K562 (cell line): ENCODE measurements at regions not wholly inside any gene's neighbourhood (a gene's known extent, or its start where the extent isn't known, plus 50 kb on each side); places are given as distances from the start of the nearest gene placed in this dataset.

ENCODE experiments used
- ATAC-seq: fragments of 200-7000 bp; cut with Tn5 transposase; 3 replicates; pipeline ENCODE4 v1.9.1; 2020; ENCODE audit warnings: moderate library complexity
- BruUV-seq: library from RNA; stranded (reverse); fragments of 400-500 nt; replicated peaks from 2 replicates; lab custom pipeline; 2021; lab: Mats Ljungman, UMichigan
- CTCF ChIA-PET: fragments of 300-600 bp; formaldehyde crosslinking; extraction: SDS; loops from one replicate; lab custom pipeline; 2021; ENCODE audit warnings: low intra/inter-chr PET ratio; lab: Yijun Ruan, JAX
- POLR2A ChIA-PET: fragments of 300-600, 350-650 bp; sonication (Branson Sonifier 250); formaldehyde crosslinking; extraction: SDS; loops from one replicate; lab custom pipeline; 2021; ENCODE audit warnings: antibody characterized with exemption, inconsistent platforms; lab: Yijun Ruan, JAX
- DNase-seq, 4 experiments: peaks; one replicate each; pipeline versions ENCODE4 v3.0.0 to v3.0.0-alpha.2; 2011 to 2018; ENCODE audit warnings: low spot score in 3 of 4, mixed read lengths in 3 of 4; ENCODE audit errors: extremely low read depth in 1 of 4
- FAIRE-seq: peaks from 2 replicates; lab custom pipeline; 2011; peaks lifted over from hg19 to GRCh38; lab: Jason Lieb, UNC
- H2AFZ ChIP-seq: 2 replicates; pipeline ENCODE4 v1.6.0; 2011; ENCODE audit warnings: low read depth, low read length, control low read depth, inconsistent platforms
- H3K27ac ChIP-seq: fragments of 200-600 bp; 3 replicates; pipeline ENCODE4 v1.8.0; 2011; ENCODE audit warnings: low read depth, mild to moderate bottlenecking, control low read depth, inconsistent platforms, low read length, moderate library complexity, mixed read lengths; ENCODE audit errors: extremely low read depth
- H3K27me3 ChIP-seq, 2 experiments: fragments of 300-600 bp in 1 of 2; 2 replicates in 1 of 2; 3 replicates in 1 of 2; pipeline versions ENCODE4 v1.6.0 to v1.8.0; 2011; ENCODE audit warnings: inconsistent platforms in 2 of 2, low read length in 2 of 2, mild to moderate bottlenecking in 1 of 2, mixed read lengths in 1 of 2, moderate library complexity in 1 of 2; ENCODE audit not compliant: control insufficient read depth in 2 of 2, insufficient read depth in 2 of 2
- H3K36me3 ChIP-seq: fragments of 300-600 bp; 3 replicates; pipeline ENCODE4 v1.8.0; 2011; ENCODE audit warnings: mild to moderate bottlenecking, low read length, inconsistent platforms; ENCODE audit not compliant: control insufficient read depth, insufficient read depth
- H3K4me1 ChIP-seq, 2 experiments: fragments of 200-600 bp in 1 of 2; replicated peaks in 1 of 2; 2 replicates in 1 of 2; 3 replicates in 1 of 2; pipeline versions ENCODE4 v1.5.1 to v1.8.0; 2011; ENCODE audit warnings: inconsistent platforms in 2 of 2, low read length in 2 of 2, mild to moderate bottlenecking in 1 of 2, mixed read lengths in 1 of 2, moderate library complexity in 1 of 2; ENCODE audit not compliant: control insufficient read depth in 2 of 2, insufficient read depth in 2 of 2
- H3K4me2 ChIP-seq: 2 replicates; pipeline ENCODE4 v1.6.1; 2011; ENCODE audit warnings: low read length, control low read depth, inconsistent platforms, mixed read lengths; ENCODE audit not compliant: insufficient read depth
- H3K4me3 ChIP-seq: fragments of 200-600 bp; sonication (generic), shearing (Covaris generic); 2 replicates; pipeline ENCODE4 v1.5.1; 2016; ENCODE audit warnings: control low read depth, inconsistent platforms
- H3K79me2 ChIP-seq: fragments of 200-600 bp; 3 replicates; pipeline ENCODE4 v1.8.0; 2011; ENCODE audit warnings: low read length, inconsistent platforms; ENCODE audit not compliant: control insufficient read depth, insufficient read depth
- H3K9ac ChIP-seq, 2 experiments: 2 replicates each; pipeline versions ENCODE4 v1.6.0 to v1.6.1; 2011; ENCODE audit warnings: low read depth in 2 of 2, low read length in 2 of 2, control low read depth in 1 of 2, inconsistent platforms in 1 of 2, mild to moderate bottlenecking in 1 of 2, mixed read lengths in 1 of 2; ENCODE audit not compliant: insufficient read depth in 1 of 2
- H3K9me1 ChIP-seq: one replicate; pipeline ENCODE4 v1.6.0; 2011; ENCODE audit warnings: inconsistent platforms, mild to moderate bottlenecking, low read length, moderate library complexity; ENCODE audit not compliant: control insufficient read depth, insufficient read depth
- H3K9me3 ChIP-seq: replicated peaks from 2 replicates; pipeline ENCODE4 v1.5.1; 2011; ENCODE audit warnings: low read depth, low read length, inconsistent platforms; ENCODE audit not compliant: control insufficient read depth, insufficient read depth
- H4K20me1 ChIP-seq: replicated peaks from 2 replicates; pipeline ENCODE4 v1.6.1; 2011; ENCODE audit warnings: low read length, inconsistent platforms, mixed read lengths; ENCODE audit not compliant: control insufficient read depth, insufficient read depth
- HDAC3 ChIP-seq: fragments of 450-650 bp; IDR thresholded peaks from 2 replicates; pipeline ENCODE4 v1.6.1; 2018; ENCODE audit warnings: borderline replicate concordance, mild to moderate bottlenecking, moderate library complexity; ENCODE audit not compliant: partially characterized antibody
- MED1 ChIP-seq: sonication (generic); formaldehyde crosslinking; IDR thresholded peaks from 2 replicates; pipeline ENCODE4 v1.8.1; 2023; ENCODE audit warnings: missing genetic modification reagents, borderline replicate concordance
- NFIC ChIP-seq: fragments of 450-650 bp; IDR thresholded peaks from 2 replicates; pipeline ENCODE4 v1.6.1; 2017; ENCODE audit warnings: mild to moderate bottlenecking, inconsistent platforms
- NR1H2 ChIP-seq: sonication (generic); formaldehyde crosslinking; IDR thresholded peaks from 2 replicates; pipeline ENCODE4 v1.4.0; 2020; ENCODE audit warnings: mild to moderate bottlenecking, missing genetic modification reagents
- NR3C1 ChIP-seq: sonication (generic); formaldehyde crosslinking; IDR thresholded peaks from 2 replicates; pipeline ENCODE4 v1.8.1; 2022; ENCODE audit warnings: missing genetic modification reagents
- PML ChIP-seq: IDR thresholded peaks from 2 replicates; pipeline ENCODE4 v1.6.1; 2012; ENCODE audit warnings: low read length, inconsistent platforms
- POLR2G ChIP-seq: fragments of 200-400 bp; formaldehyde crosslinking; IDR thresholded peaks from 2 replicates; pipeline ENCODE4 v1.6.1; 2017; ENCODE audit warnings: low read depth, mild to moderate bottlenecking, antibody characterized with exemption, low read length, moderate library complexity
- XRCC3 ChIP-seq: fragments of 450-650 bp; IDR thresholded peaks from 2 replicates; pipeline ENCODE4 v1.6.1; 2017; ENCODE audit warnings: mild to moderate bottlenecking, moderate library complexity
- XRCC5 ChIP-seq: fragments of 200-400 bp; formaldehyde crosslinking; IDR thresholded peaks from 2 replicates; pipeline ENCODE4 v1.6.1; 2017; ENCODE audit warnings: low read depth, mild to moderate bottlenecking, low read length
- ZBTB1 ChIP-seq: sonication (generic); formaldehyde crosslinking; IDR thresholded peaks from 2 replicates; pipeline ENCODE4 v1.8.1; 2023; ENCODE audit warnings: missing genetic modification reagents, low read depth, mild to moderate bottlenecking, borderline replicate concordance
- ZFP30 ChIP-seq: fragments of 250-450 bp; sonication (Bioruptor Pico); IDR thresholded peaks from 2 replicates; pipeline ENCODE4 v1.8.0; 2022; ENCODE audit warnings: moderate library complexity, mild to moderate bottlenecking, inconsistent platforms, borderline replicate concordance
- ZNF212 ChIP-seq: fragments of 450-650 bp; formaldehyde crosslinking; IDR thresholded peaks from 2 replicates; pipeline ENCODE4 v1.4.0; 2020; ENCODE audit warnings: mild to moderate bottlenecking
- ZNF3 ChIP-seq: fragments of 250-450 bp; sonication (Bioruptor Pico); IDR thresholded peaks from 2 replicates; pipeline ENCODE4 v1.5.0; 2021; ENCODE audit warnings: mild to moderate bottlenecking, moderate library complexity
- ZNF384 ChIP-seq: IDR thresholded peaks from 2 replicates; pipeline ENCODE4 v1.6.1; 2012; ENCODE audit warnings: low read depth, low read length, improper control_type of control experiment
- WGBS: fragments of 100-300 bp; shearing (Covaris generic); methylation state at CpG from one replicate; pipeline ENCODE4 v1.1.6; 2016; ENCODE audit warnings: low coverage, mixed read lengths; ENCODE audit not compliant: insufficient coverage; ENCODE audit errors: missing lambda C conversion rate; 5-methylcytosine and 5-hydroxymethylcytosine counted together
- in situ Hi-C: fragments of 300-500 bp; cut with MboI; formaldehyde crosslinking; loops from 4 replicates; pipeline ENCODE4 v1.15.0; 2018; ENCODE audit warnings: inconsistent platforms, mixed read lengths
- intact Hi-C: fragments of 100-400 bp; cut with micrococcal nuclease; formaldehyde crosslinking; loops from 2 replicates; pipeline ENCODE4 v1.14.2; 2022
- TF ChIP-seq, protein P1 (sequence below): fragments of 250-450 bp; sonication (Bioruptor Pico); IDR thresholded peaks from 2 replicates; pipeline ENCODE4 v1.8.0; 2022; ENCODE audit warnings: moderate library complexity, mild to moderate bottlenecking, inconsistent platforms
- TF ChIP-seq, protein P2 (sequence below): fragments of 450-650 bp; IDR thresholded peaks from 2 replicates; pipeline ENCODE4 v1.7.1; 2018; ENCODE audit warnings: mild to moderate bottlenecking, low read depth; ENCODE audit not compliant: partially characterized antibody

DNA sequence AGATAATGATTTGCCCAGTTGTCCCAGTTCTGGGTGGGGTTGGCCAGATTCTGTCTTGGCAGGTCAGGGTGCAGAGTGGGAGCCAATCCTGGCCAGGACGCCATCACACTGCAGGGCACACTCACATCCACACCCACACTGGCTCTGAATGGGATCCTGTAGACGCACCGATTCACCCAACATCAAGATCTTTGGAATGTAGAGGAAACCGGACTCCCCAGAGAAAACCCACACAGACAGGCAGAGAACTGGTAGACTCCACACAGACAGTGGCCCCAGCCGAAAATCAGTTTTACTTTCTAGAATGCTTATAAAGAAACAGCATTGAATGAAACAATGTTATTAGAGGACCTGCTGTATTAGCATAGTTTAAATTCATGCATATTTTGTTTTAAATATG, 343.1 kb upstream of the DAB2 start:
- no peak for TF ChIP-seq NR3C1 (CRISPR knock-in tag)
- no peak for TF ChIP-seq XRCC5
- TF ChIP-seq ZFP30 (CRISPR knock-in tag), result no peak
- TF ChIP-seq ZNF212 (CRISPR knock-in tag), result no peak
- no peaks in the 10 kb centered on the region for H3K9me1 ChIP-seq
- WGBS, result 0% methylated on average over 5 of the region's 5 CpGs
- no peaks in the 10 kb centered on the region for H3K4me1 ChIP-seq
- no peaks in the 10 kb centered on the region for H3K36me3 ChIP-seq
- intact Hi-C loops (no loop called here), in situ Hi-C loops (no loop called here)
- DNase-seq (no peak), FAIRE-seq (no peak), ATAC-seq (no peak)
- H3K27ac ChIP-seq, result no peak overlapping the region
- ChIA-PET CTCF (no interaction called here), POLR2A (interaction anchor here (0.6 kb wide), 1 partner anchor 166 kb away, joined by 3 read pairs; no protein-coding TSS in a partner anchor)
- BruUV-seq, result no TSS peak
- H3K79me2 ChIP-seq, result no peaks in the 10 kb centered on the region
- H3K9me3 ChIP-seq, result no peaks in the 10 kb centered on the region
- no peaks in the 10 kb centered on the region for H3K27me3 ChIP-seq
- H3K4me3 ChIP-seq, result no peak overlapping the region
- H3K4me2 ChIP-seq, result no peak overlapping the region
- H2AFZ ChIP-seq, result no peak overlapping the region
- H4K20me1 ChIP-seq, result no peaks in the 10 kb centered on the region
- no peak overlapping the region for H3K9ac ChIP-seq

DNA sequence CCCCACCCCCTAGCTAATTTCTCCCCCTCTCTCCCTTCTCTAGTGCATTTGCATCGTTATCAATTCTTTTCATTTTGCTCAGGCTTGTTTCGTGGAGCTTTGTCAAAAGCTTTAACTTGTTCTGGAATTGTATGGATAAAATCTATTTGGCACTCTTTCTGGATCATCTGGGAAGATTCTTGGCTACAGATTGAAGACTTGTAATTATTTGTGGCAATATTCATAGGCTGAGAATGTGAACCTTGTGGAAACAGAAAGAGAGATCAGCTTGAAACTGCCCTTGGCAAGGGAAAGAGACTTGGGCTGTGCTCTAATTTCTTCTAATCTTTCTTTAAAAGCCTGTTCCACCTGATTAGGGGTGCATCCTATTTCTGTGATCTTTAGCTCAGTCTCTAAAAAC, 340.6 kb upstream of the DAB2 start:
- no peak overlapping the region for H2AFZ ChIP-seq
- DNase-seq (no peak), FAIRE-seq (no peak), ATAC-seq (no peak)
- in situ Hi-C loops, result no loop called here
- no peak overlapping the region for H3K27ac ChIP-seq
- no peaks in the 10 kb centered on the region for H3K27me3 ChIP-seq
- H3K9ac ChIP-seq, result no peak overlapping the region
- H3K4me2 ChIP-seq, result no peak overlapping the region
- H3K4me1 ChIP-seq, result no peaks in the 10 kb centered on the region
- CTCF ChIA-PET, result no interaction called here
- no peaks in the 10 kb centered on the region for H3K36me3 ChIP-seq
- 8% methylated on average over 2 of the region's 2 CpGs for WGBS
- no peaks in the 10 kb centered on the region for H3K9me1 ChIP-seq
- BruUV-seq, result no TSS peak
- H3K79me2 ChIP-seq, result no peaks in the 10 kb centered on the region
- intact Hi-C loops, result no loop called here
- H3K4me3 ChIP-seq, result no peak overlapping the region
- no peaks in the 10 kb centered on the region for H4K20me1 ChIP-seq
- no peaks in the 10 kb centered on the region for H3K9me3 ChIP-seq
- POLR2A ChIA-PET, result no interaction called here
- no peak for TF ChIP-seq ZNF384
- TF ChIP-seq ZNF3 (CRISPR knock-in tag), result no peak
- no peak for TF ChIP-seq XRCC3
- no peak for TF ChIP-seq NFIC
- no peak for TF ChIP-seq POLR2G
- TF ChIP-seq, protein P1, sequence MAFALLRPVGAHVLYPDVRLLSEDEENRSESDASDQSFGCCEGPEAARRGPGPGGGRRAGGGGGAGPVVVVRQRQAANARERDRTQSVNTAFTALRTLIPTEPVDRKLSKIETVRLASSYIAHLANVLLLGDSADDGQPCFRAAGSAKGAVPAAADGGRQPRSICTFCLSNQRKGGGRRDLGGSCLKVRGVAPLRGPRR (CRISPR knock-in tag), result no peak
- TF ChIP-seq MED1 (CRISPR knock-in tag), result no peak
- no peak for TF ChIP-seq HDAC3
- TF ChIP-seq ZBTB1, result no peak
- TF ChIP-seq, protein P2, sequence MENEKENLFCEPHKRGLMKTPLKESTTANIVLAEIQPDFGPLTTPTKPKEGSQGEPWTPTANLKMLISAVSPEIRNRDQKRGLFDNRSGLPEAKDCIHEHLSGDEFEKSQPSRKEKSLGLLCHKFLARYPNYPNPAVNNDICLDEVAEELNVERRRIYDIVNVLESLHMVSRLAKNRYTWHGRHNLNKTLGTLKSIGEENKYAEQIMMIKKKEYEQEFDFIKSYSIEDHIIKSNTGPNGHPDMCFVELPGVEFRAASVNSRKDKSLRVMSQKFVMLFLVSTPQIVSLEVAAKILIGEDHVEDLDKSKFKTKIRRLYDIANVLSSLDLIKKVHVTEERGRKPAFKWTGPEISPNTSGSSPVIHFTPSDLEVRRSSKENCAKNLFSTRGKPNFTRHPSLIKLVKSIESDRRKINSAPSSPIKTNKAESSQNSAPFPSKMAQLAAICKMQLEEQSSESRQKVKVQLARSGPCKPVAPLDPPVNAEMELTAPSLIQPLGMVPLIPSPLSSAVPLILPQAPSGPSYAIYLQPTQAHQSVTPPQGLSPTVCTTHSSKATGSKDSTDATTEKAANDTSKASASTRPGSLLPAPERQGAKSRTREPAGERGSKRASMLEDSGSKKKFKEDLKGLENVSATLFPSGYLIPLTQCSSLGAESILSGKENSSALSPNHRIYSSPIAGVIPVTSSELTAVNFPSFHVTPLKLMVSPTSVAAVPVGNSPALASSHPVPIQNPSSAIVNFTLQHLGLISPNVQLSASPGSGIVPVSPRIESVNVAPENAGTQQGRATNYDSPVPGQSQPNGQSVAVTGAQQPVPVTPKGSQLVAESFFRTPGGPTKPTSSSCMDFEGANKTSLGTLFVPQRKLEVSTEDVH, result no peak
- TF ChIP-seq PML, result no peak
- no peak for TF ChIP-seq NR1H2 (CRISPR knock-in tag)
